Heart left ventricle (tissue), 16 donors: ENCODE measurements at regions not wholly inside any gene's neighbourhood (a gene's known extent, or its start where the extent isn't known, plus 50 kb on each side); places are given as distances from the start of the nearest gene placed in this dataset.

ENCODE experiments used
- ATAC-seq, 4 donors: fragments of 200-7000 bp; cut with Tn5 transposase; one replicate each; pipeline ENCODE4 v1.9.1; 2020 to 2022; ENCODE audit warnings: moderate library complexity in 4 of 4, mild to moderate bottlenecking in 3 of 4, moderate number of reproducible peaks in 1 of 4
- DNase-seq, 5 donors: peaks; one replicate each; pipeline ENCODE4 v3.0.0-alpha.2; 2020
- H3K27ac ChIP-seq, 12 donors: fragments of 200-600 bp; sonication (generic) in 4 of 12; one replicate each; pipeline versions ENCODE4 v1.5.0 to v1.8.0; 2016 to 2022; ENCODE audit warnings: mild to moderate bottlenecking in 2 of 12
- H3K27me3 ChIP-seq, 9 donors: fragments of 200-600 bp; sonication (generic) in 2 of 9; one replicate each; pipeline versions ENCODE4 v1.5.1 to v1.8.0; 2016 to 2022; ENCODE audit warnings: mild to moderate bottlenecking in 3 of 9
- H3K36me3 ChIP-seq, 9 donors: fragments of 200-600 bp; sonication (generic) in 2 of 9; one replicate each; pipeline versions ENCODE4 v1.5.0 to v1.8.0; 2018 to 2022; ENCODE audit warnings: mild to moderate bottlenecking in 2 of 9
- H3K4me1 ChIP-seq, 12 donors: fragments of 200-600 bp; sonication (generic) in 4 of 12; one replicate each; pipeline versions ENCODE4 v1.5.0 to v1.8.0; 2016 to 2022; ENCODE audit warnings: mild to moderate bottlenecking in 3 of 12
- H3K4me3 ChIP-seq, 12 donors: fragments of 200-600 bp; sonication (generic) in 4 of 12; one replicate each; pipeline versions ENCODE4 v1.5.0 to v1.8.0; 2017 to 2022; ENCODE audit warnings: mild to moderate bottlenecking in 9 of 12, moderate library complexity in 4 of 12
- H3K9me3 ChIP-seq, 12 donors: fragments of 200-600 bp; sonication (generic) in 4 of 12; one replicate each; pipeline versions ENCODE4 v1.5.0 to v1.8.0; 2016 to 2022; ENCODE audit warnings: mild to moderate bottlenecking in 1 of 12
- POLR2A ChIP-seq, 2 donors: fragments of 450-650 bp; IDR thresholded peaks; one replicate each; pipeline ENCODE4 v1.6.1; 2017; ENCODE audit warnings: antibody characterized with exemption in 2 of 2, mild to moderate bottlenecking in 2 of 2, moderate library complexity in 2 of 2
- WGBS, 4 donors: extraction: QIAGEN DNeasy Blood & Tissue Kit in 2 of 4; methylation state at CpG; one replicate each; pipeline versions ENCODE4 v1.1.5 to v1.1.7; 2013 to 2018; 5-methylcytosine and 5-hydroxymethylcytosine counted together
- intact Hi-C, 10 donors: fragments of 100-400 bp; cut with DNase I; formaldehyde crosslinking; loops; one replicate each; pipeline versions ENCODE4 v1.11.1 to v1.14.2; 2022
- TF ChIP-seq, protein P1 (sequence below), 12 donors: fragments of 200-600 bp; sonication (generic) in 4 of 12; IDR thresholded peaks; one replicate each; pipeline versions ENCODE4 v1.5.0 to v1.8.0; 2018 to 2022; ENCODE audit warnings: antibody characterized with exemption in 12 of 12, mild to moderate bottlenecking in 5 of 12
- donor health status: ischemic (EF 13 %, LVEDD 7.1; RV severe dilation, severe dysfunction).
- donor health status: healthy with polysubstance abuse.
- donor health status: DM: no; HTN: yes; CAD: no.
- donor health status: DM: no; HTN: no; CAD: no.
- donor health status: ischemic (EF 25% LVEDD 6.9; RV normal size, moderate dysfunction).
- donor health status: ischemic (EF 25% LVEDD 5.7; RV mildly dilated, moderate dysfunction).
- donor health status: healthy.
- donor health status: DM: yes; HTN: yes; CAD: no.
- donor health status: ischemic (EF 35%, LVEDD 5.7; RV mildly dilated, moderate dysfunction).
- donor health status: nonischemic (EF 11% LVEDD 7.7; RV severe dilation, severe dysfunction).
- donor health status: DM: yes; HTN: yes; CAD: no.
- donor health status: PGD.
- donor health status: ischemic (EF 29% LVEDD 5.4; RV normal size, mild dysfunction).
- donor health status: nonischemic (EF 23%, LVEDD 6.1; RV moderate dilation, normal function).

- Histone ChIP-seq H3K4me3 (no peak overlapping the region), H3K4me1 (no peaks in the 10 kb centered on the region), H3K36me3 (no peaks in the 10 kb centered on the region), H3K9me3 (no peaks in the 10 kb centered on the region), H3K27me3 (no peaks in the 10 kb centered on the region), H3K27ac (no peak overlapping the region)
- ATAC-seq = no peak
- DNase-seq = no peak
- intact Hi-C loops = no loop called here
- TF ChIP-seq POLR2A (IDR thresholded peaks at IDR 0.05) = no peak
- TF ChIP-seq, protein P1, sequence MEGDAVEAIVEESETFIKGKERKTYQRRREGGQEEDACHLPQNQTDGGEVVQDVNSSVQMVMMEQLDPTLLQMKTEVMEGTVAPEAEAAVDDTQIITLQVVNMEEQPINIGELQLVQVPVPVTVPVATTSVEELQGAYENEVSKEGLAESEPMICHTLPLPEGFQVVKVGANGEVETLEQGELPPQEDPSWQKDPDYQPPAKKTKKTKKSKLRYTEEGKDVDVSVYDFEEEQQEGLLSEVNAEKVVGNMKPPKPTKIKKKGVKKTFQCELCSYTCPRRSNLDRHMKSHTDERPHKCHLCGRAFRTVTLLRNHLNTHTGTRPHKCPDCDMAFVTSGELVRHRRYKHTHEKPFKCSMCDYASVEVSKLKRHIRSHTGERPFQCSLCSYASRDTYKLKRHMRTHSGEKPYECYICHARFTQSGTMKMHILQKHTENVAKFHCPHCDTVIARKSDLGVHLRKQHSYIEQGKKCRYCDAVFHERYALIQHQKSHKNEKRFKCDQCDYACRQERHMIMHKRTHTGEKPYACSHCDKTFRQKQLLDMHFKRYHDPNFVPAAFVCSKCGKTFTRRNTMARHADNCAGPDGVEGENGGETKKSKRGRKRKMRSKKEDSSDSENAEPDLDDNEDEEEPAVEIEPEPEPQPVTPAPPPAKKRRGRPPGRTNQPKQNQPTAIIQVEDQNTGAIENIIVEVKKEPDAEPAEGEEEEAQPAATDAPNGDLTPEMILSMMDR (IDR thresholded peaks at IDR 0.05) = no peak
- 87 to 90% (median 88%) methylated on average over 8 of the region's 8 CpGs for WGBS, 4 donors
Observed at GRCh38 chrX:4118666-4119530, 405.4 kb upstream of the PRKX start.

GRCh38 chrX:4110964-4111363, 397.5 kb upstream of the PRKX start:
- H3K9me3 ChIP-seq = peaks cover 0 to 11% (median 0%) of the 10 kb centered on the region in 12 donors
- no peak for DNase-seq
- no peaks in the 10 kb centered on the region for H3K36me3 ChIP-seq
- no peaks in the 10 kb centered on the region for H3K27me3 ChIP-seq
- intact Hi-C loops = no loop called here
- 50 to 63% (median 61%) methylated on average over 2 of the region's 2 CpGs for WGBS, 4 donors
- no peaks in the 10 kb centered on the region for H3K4me1 ChIP-seq
- TF ChIP-seq POLR2A (IDR thresholded peaks at IDR 0.05) = no peak
- TF ChIP-seq, protein P1 (IDR thresholded peaks at IDR 0.05) = no peak
- H3K27ac ChIP-seq = no peak overlapping the region
- no peak overlapping the region for H3K4me3 ChIP-seq
- no peak for ATAC-seq

GRCh38 chrX:4094926-4095325, 381.5 kb upstream of the PRKX start:
- ATAC-seq (no peak), DNase-seq (no peak)
- TF ChIP-seq, protein P1 (IDR thresholded peaks at IDR 0.05) = no peak
- no peak for TF ChIP-seq POLR2A (IDR thresholded peaks at IDR 0.05)
- H3K4me1 ChIP-seq = no peaks in the 10 kb centered on the region
- no peaks in the 10 kb centered on the region for H3K36me3 ChIP-seq
- H3K27me3 ChIP-seq = no peaks in the 10 kb centered on the region
- intact Hi-C loops = no loop called here
- no peak overlapping the region for H3K4me3 ChIP-seq
- H3K9me3 ChIP-seq = no peaks in the 10 kb centered on the region
- 39 to 47% (median 44%) methylated on average over 6 of the region's 6 CpGs for WGBS, 4 donors
- no peak overlapping the region for H3K27ac ChIP-seq

DNA sequence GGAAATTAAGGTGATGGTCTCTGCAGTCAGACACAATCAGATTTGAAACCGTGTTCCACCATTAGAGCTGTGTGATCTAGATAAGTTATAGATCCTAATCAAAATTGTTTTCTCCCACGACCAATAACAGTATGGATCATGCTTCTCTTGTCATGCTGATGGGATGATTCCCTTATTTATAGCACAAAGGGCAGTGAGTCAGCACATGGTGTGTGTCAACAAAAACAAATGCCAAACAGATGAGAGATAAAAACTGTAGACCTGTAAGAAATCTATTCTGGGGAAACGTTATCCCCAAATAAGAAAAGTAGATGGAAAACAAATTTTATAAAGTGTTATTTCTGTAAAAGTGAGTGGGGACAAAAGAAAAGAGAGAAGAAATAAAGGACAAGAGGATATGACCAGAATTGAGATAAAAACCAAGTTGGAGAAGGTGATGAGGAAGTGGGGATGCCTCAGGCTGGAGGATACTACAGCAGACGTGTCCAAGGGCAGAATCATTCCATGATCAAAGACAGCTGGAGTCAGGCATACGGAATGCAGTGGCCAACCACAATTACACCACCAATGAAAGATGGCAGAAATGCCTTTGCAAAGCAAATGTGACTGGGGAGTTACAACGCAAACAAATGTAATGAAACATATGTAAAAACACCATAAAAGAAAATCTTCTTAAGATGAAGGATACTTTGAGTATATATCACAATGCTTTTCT, 377.8 kb upstream of the PRKX start:
- Histone ChIP-seq H3K4me3 (no peak overlapping the region), H3K27me3 (no peaks in the 10 kb centered on the region), H3K9me3 (no peaks in the 10 kb centered on the region), H3K27ac (no peak overlapping the region), H3K4me1 (no peaks in the 10 kb centered on the region), H3K36me3 (no peaks in the 10 kb centered on the region)
- TF ChIP-seq, protein P1 (IDR thresholded peaks at IDR 0.05) = no peak
- no peak for TF ChIP-seq POLR2A (IDR thresholded peaks at IDR 0.05)
- DNase-seq = no peak
- 41 to 44% (median 42%) methylated on average over 6 of the region's 6 CpGs for WGBS, 4 donors
- intact Hi-C loops = no loop called here
- ATAC-seq = no peak
